Skin of body (tissue), 1 donor: ENCODE measurements at regions not wholly inside any gene's neighbourhood (a gene's known extent, or its start where the extent isn't known, plus 50 kb on each side); places are given as distances from the start of the nearest gene placed in this dataset.
A peak's percentile ranks its signal among the peaks of the same experiment; 100 is the strongest.

Experiments used
- DNase-seq: peaks from one replicate; lab custom pipeline; 2025; lab: John Stamatoyannopoulos, UW

GRCh38 chr13:34776390-34776981 lies 165.6 kb upstream of the NBEA start:
- DNase-seq: no peak

GRCh38 chr13:34777089-34777913 lies 164.8 kb upstream of the NBEA start:
- DNase-seq: no peak

- DNase-seq: no peak
These were observed 164.2 kb upstream of the NBEA start for GRCh38 chr13:34777914-34778303.

- no peak for DNase-seq
These were observed 162.9 kb upstream of the NBEA start for GRCh38 chr13:34779171-34779570.

GRCh38 chr13:34793301-34793700 lies 148.8 kb upstream of the NBEA start:
- no peak for DNase-seq

GRCh38 chr13:34803756-34804155 lies 138.3 kb upstream of the NBEA start:
- DNase-seq: no peak

GRCh38 chr13:34805347-34805746 lies 136.7 kb upstream of the NBEA start:
- no peak for DNase-seq

- DNase-seq: no peak
These were observed 133.4 kb upstream of the NBEA start for GRCh38 chr13:34808649-34809048.

- no peak for DNase-seq
These were observed 131.1 kb upstream of the NBEA start for GRCh38 chr13:34810996-34811395.

GRCh38 chr13:34815526-34815925 lies 126.5 kb upstream of the NBEA start:
- no peak for DNase-seq

GRCh38 chr13:34816245-34816884 lies 125.7 kb upstream of the NBEA start:
- peak; percentile 81 for DNase-seq

- DNase-seq: no peak
These were observed 125.0 kb upstream of the NBEA start for GRCh38 chr13:34816908-34817665.

GRCh38 chr13:34822650-34823049 lies 119.4 kb upstream of the NBEA start:
- DNase-seq: no peak

- no peak for DNase-seq
These were observed 115.6 kb upstream of the NBEA start for GRCh38 chr13:34826432-34826831.

GRCh38 chr13:34833562-34834182 lies 108.4 kb upstream of the NBEA start:
- no peak for DNase-seq

GRCh38 chr13:34842466-34842865 lies 99.6 kb upstream of the NBEA start:
- no peak for DNase-seq

GRCh38 chr13:34847766-34848165 lies 94.3 kb upstream of the NBEA start:
- no peak for DNase-seq

GRCh38 chr13:34849406-34849805 lies 92.7 kb upstream of the NBEA start:
- no peak for DNase-seq

- no peak for DNase-seq
These were observed 88.9 kb upstream of the NBEA start for GRCh38 chr13:34853161-34853560.

GRCh38 chr13:34857558-34858325 lies 84.3 kb upstream of the NBEA start:
- DNase-seq: no peak

GRCh38 chr13:34862311-34862710 lies 79.8 kb upstream of the NBEA start:
- no peak for DNase-seq
